CD1c-positive myeloid dendritic cell (primary cell): ENCODE measurements at regions not wholly inside any gene's neighbourhood (a gene's known extent, or its start where the extent isn't known, plus 50 kb on each side); places are given as distances from the start of the nearest gene placed in this dataset.
"Not testable (repeated sequence)": the region's sequence is repeated elsewhere in the genome, so short reads cannot be mapped to it uniquely, and the experiment has no call there.

Source experiments
- DNase-seq: peaks from one replicate; pipeline ENCODE4 v3.0.0-alpha.2; 2016; ENCODE audit errors: extremely low spot score

DNA sequence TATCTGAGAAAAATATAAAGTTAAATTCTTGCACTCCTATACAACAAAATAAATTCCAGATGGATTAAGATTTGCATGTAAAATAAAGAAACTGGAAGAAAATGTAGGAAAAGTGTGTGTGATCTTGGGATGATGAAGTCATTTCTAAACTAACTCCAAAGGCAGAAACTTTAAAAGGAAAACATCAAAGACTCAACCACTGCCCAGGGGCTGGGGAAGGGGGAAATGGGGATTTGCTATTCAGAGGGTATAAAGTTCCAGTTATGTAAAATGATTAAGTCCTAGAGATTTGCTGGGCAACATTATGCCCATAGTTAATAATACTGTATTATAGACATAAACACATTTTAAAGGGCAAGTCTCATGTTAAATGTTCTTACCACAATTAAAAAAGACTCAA lies 254.5 kb downstream of the DEPDC1B start:
- no peak for DNase-seq

DNA sequence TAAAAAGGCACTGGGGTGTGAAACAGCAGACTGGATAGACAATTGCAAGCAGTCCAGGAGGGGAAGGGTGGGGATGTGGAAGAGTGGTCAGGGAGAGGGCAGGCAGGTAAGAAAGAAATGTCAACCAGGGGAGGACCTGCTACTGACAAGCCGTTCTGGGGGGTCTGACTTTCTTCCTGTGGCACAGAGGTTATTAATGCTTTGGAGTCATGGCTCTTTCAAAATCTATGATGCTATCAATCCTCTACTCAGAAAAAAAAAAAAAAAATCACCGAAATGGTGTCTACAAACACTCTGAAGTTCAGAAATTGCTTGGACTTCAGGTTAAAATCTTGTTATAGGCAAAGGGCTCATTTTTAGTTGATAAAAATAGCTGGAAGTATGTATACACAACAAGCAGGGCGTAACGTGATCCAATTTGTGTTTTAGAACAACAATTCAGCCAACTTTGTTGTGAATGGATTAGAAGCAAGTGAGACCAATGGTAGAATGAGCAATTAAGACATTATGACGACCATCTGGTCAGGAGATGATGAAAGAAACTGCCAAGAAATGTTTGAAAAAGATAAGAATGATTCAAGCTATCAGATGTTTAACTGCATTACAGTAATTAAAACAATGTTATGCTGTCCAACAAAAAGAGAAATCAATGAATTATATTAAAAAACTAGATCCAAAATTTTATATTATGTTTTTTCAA lies 255.2 kb downstream of the DEPDC1B start:
- DNase-seq = no peak

- DNase-seq = no peak
Observed at GRCh38 chr5:60439552-60439951, 260.4 kb downstream of the DEPDC1B start.

DNA sequence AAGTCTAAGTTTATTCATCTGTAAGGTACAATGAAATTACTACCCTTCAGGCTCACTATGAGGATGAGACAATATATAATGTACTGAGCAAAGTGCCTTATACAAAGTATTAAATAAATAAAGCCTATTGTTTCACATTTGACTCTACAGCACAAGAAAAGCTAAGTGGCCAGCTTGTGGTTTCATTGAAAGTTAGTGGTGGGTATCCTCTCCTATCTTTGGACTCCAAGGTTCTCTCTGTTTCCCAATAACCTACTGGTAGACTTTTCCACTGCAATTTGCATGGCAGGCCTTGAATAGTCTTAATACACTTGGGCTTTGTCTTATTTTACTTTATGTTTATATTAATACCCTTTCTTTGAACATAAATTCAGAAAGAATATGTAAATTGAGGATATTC lies 262.7 kb downstream of the DEPDC1B start:
- DNase-seq = no peak

- DNase-seq = no peak
Observed at GRCh38 chr5:60436518-60436917, 263.4 kb downstream of the DEPDC1B start.

GRCh38 chr5:60435808-60436207 lies 264.2 kb downstream of the DEPDC1B start:
- no peak for DNase-seq

- not testable (repeated sequence) for DNase-seq
Observed at GRCh38 chr5:60426189-60426588, 273.8 kb downstream of the DEPDC1B start.

DNA sequence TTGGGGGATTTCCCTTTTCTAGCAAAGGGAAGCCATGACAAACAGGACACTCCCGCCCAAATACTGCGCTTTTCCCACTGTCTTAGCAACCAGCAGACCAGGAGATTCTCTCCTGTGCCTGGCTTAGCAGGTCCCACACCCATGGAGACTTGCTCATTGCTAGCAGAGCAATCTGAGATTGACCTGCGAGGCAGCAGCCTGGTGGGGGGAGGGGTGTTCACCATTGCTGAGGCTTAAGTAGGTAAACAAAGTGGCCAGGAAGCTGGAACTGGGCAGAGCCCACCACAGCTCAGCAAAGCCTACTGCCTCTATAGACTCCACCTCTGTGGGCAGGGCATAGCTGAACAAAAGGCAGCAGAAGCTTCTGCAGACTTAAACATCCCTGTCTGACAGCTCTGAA lies 279.2 kb downstream of the DEPDC1B start:
- DNase-seq = not testable (repeated sequence)

- DNase-seq = no peak
Observed at GRCh38 chr5:60417500-60418181, 282.3 kb downstream of the DEPDC1B start.

DNA sequence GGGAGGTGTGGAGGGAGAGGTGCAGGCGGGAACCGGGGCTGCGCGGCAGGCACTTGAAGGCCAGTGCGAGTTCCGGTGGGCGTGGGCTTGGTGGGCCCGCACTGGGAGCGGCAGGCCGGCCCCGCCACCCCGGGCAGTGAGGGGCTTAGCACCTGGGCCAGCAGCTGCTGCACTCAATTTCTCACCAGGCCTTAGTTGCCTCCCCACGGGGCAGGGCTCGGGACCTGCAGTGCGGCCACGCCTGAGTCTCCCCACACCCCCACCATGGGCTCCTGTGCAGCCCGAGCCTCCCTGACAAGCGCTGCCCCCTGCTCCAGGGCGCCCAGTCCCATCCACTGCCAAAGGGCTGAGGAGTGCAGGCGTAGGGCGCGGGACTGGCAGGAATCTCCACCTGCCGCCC lies 284.5 kb downstream of the DEPDC1B start:
- no peak for DNase-seq

DNA sequence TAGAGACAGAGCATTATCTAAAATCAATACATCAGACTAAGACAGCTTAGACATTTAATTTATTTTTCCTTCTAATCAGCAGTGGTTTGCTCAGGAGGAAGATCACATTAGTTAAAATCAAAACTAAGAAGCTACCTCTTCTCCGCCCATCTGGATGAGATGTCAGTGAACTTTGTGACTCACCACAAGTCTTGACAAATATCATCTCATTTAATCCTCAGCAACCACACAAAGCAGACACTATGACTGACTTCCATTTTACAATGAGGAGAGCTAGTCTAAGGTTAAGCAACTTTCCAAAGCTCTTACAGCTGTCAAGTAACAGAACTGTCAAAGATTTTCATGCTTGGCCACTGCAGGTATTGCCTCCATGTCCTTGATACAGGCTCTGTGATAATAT lies 289.5 kb downstream of the DEPDC1B start:
- DNase-seq = no peak

GRCh38 chr5:60404171-60404570 lies 295.8 kb downstream of the DEPDC1B start:
- DNase-seq = no peak

GRCh38 chr5:60403343-60404006 lies 296.5 kb downstream of the DEPDC1B start:
- DNase-seq = no peak

- DNase-seq = no peak
Observed at GRCh38 chr5:60402161-60402785, 297.7 kb downstream of the DEPDC1B start.

DNA sequence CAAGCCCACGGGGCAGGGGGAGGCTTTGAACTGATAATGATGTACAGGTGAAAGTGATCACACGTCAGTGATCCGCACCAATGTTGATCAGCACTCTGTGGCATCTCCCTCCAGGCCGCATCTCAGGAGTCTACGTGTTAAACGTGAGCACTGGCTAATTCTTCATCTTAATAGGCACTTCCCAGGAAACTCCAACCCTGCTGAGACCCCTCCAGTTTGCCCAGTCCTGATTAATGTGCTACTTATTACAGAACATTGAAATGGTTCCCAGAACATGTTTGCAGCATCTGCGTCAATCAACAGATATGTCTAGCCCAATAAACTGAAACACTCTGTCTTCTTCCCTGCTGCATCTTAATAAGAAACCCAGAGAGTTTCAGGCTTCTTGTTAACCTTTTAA lies 298.4 kb downstream of the DEPDC1B start:
- no peak for DNase-seq

DNA sequence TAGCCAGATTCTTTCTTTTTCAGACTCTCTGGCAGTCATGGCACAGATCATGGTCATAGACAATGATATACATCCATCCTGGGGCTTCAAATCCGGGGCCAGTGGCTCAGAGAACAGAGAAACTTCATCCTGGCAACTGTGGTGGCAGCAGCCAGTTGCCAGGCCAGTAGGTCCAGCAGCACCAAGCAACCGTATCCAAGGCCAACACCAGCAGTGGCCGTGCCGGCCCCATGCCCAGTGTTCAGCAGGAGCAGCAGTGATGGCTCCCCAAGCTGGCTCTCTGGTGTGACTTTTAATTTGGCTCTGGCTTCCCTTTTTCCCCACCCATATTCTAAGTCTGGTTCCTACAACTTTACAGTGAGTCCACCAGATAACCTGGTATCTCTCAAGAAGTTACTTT lies 300.5 kb downstream of the DEPDC1B start:
- no peak for DNase-seq

DNA sequence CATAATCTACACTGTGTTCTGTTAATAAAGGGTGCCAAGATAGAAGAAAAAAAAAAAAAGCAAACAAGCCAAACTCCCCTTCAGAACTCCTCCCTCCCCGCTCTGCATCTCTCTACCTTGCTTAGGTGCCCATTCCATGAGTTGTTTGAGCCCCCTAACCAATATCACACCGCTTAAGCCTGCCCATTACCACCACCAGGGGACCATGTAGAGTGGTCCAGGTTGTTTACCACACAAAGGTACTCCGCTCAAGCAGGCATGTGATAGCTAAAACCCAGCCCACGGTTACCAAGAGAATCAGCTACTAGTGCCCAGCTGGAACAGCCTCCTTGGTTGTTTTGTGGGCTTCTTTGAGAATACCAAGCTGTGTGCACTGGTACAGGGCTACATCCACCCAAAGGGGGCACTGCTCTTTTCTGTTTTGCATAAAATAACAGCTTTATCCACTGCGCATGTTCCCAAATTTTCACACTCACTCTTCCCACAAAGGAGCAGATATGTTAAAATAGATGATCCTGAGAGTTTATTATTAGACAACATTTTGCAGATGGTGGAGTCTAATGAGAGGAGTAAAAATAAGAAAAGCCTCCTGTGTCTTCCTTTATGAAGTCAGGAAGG lies 304.1 kb downstream of the DEPDC1B start:
- DNase-seq = no peak

- no peak for DNase-seq
Observed at GRCh38 chr5:60387051-60387440, 312.9 kb downstream of the DEPDC1B start.

DNA sequence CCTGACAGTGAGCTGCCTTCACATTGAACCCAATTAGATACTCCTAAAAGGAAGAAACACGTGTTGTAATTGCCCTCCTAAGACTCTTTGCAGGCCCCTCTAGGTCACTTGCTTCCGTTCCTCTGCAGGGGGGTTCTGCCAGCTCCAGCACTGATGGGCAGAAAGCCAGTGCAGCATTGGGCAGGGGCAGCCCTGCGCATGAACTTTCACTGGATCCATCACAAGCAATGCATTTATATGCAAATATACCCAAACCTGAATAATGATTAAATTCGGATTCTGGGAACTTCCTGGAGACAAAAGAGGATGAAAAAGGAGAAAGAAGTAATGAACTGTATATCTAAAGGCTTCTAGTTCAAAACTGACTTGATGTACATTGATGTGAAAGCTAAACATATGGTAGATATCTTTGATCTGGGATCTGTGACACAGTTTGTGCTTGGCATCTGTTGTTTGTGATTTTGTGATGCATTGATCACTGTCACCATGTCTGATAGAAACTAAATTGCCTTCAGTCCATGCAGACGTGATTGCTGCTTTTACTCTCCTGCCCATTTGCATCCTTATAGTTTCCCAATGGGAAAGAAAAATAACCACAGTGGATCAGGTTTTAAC lies 313.4 kb downstream of the DEPDC1B start:
- no peak for DNase-seq

DNA sequence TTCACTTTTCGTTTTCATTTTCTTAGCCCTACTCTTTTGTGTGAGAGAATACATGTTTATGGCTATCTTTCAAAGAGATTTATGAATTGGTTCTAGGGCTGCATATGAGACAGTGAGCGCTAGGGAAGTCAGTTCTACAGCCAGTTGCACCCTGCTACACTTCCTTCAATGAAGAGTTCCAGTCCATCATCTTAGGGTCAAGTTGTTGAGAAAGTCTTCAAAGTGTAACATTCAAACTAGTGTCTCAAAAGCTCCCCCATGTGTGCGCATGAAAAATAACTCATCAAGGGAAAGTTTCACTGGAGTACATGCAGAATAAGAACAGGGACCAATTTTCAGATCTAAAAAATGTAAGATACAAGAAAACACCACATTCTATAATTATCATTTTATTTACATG lies 317.2 kb downstream of the DEPDC1B start:
- DNase-seq = peak; percentile 4

GRCh38 chr5:60379907-60380306 lies 320.1 kb downstream of the DEPDC1B start:
- no peak for DNase-seq

- DNase-seq = no peak
Observed at GRCh38 chr5:60377826-60378225, 322.1 kb downstream of the DEPDC1B start.
